ENCODE measurements at regions not wholly inside any gene's neighbourhood (a gene's known extent, or its start where the extent isn't known, plus 50 kb on each side); places are given as distances from the start of the nearest gene placed in this dataset.
"Not testable (repeated sequence)": the region's sequence is repeated elsewhere in the genome, so short reads cannot be mapped to it uniquely, and the experiment has no call there.

- no peak for DNase-seq (ENCODE audit: low read depth)
These were observed 325.6 kb upstream of the SOX14 start for GRCh38 chr3:137438561-137438960.

GRCh38 chr3:137460944-137461343 lies 303.2 kb upstream of the SOX14 start:
- no peak for DNase-seq (ENCODE audit: low read depth)

DNA sequence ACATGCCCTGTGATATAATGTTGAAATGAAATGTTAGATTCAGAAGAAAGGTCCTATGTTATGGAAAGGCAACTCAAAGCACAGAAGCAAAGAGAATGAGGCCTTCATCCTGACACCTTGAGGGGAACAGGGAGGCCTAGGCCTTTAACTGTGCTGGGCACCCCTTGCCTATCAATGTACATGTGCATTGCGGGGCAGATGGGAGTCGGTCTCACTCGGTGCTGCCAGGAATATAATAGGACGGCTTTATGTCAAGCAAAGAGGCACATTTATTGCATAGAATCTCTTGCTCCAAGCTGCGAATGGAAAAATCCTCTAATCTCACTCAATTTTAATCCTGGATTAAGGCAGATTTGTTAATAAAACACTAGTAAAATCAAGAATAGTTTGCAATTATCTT lies 301.0 kb upstream of the SOX14 start:
- DNase-seq (ENCODE audit: low read depth), result no peak

DNA sequence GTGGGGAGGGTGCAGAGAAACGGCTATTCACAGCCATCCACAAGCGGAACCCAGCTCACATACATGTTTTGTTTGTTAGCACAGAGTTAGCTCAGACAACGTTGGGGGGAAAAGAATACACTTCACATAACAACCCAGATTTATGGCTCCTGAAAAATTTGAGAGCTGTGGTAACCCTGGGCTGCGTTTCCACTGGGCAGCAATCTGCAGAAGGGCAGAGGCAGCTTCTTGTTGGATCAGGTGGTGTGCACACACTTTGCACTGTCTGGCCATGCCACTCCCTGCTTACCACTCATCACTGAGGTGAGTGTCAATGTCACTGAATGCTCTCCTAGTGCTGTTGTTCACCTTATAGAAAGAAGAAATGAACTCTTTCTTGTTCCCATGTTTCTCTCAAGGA lies 299.8 kb upstream of the SOX14 start:
- no peak for DNase-seq (ENCODE audit: low read depth)

DNA sequence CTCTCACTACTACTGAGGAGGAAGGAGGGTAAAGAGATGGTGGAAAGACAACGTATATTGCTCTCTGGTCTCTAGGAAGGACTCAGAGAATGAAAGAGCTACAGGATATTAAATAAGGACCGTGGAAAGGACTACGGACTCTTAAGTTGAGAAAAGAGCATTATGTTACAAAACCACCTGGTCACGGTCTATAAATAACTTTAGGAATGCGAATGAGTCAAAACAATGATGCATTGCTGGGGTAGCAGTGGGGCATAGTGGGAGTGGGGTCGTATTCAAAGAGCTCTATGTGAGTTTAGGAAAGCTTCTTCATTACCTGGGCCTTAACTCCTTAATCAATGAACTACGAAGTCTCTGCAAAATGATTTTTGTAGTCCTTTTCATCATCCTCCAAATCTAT lies 295.7 kb upstream of the SOX14 start:
- no peak for DNase-seq (ENCODE audit: low read depth)

DNA sequence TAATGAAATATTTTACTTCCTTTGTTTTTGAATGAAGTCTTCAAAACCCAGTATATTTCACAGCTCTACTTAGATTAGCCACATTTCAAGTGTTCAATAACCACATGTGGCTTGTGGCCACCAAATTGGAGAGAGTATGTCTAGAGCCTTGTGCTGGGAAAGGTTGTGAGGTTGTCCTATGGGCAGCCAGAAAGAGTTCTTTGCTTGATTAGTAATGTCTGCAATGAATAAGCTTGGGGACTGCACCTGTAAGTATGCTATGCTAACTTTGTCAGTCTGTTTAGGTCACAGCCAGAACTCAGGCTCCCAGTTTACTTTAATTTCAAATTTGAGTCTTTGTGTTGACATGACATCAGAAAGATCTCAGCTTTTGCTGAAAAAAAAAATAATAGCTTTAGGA lies 294.9 kb upstream of the SOX14 start:
- no peak for DNase-seq (ENCODE audit: low read depth)

GRCh38 chr3:137471130-137471529 lies 293.0 kb upstream of the SOX14 start:
- DNase-seq (ENCODE audit: low read depth), result no peak

DNA sequence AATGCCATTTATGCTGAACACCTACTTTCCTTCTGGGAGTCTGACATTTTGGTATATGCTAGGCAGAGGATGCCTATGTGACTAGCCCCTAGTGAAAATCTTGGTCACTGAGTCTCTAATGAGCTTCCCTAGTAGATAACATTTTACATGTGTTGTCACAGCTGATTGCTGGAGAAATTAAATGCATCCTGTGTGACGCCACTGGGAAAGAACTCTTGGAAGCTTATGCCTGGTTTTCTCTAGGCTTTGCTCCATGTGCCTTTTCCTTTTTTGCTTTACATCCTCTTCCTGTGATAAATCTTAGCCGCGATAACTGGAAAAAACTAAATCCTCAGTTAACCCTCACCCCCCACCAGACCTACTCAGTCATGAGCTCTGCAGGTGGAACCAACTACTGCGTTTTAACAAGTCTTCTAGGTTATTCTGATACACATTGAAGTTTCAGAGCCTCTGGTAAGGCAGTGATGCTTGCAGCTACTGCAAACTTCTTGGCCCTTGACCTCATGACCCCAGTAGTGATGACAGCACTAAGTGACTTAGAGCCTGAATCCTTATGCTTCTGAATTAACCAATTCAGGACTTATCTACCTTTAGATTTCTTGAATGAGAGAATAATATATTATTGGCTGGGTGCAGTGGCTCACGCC lies 292.4 kb upstream of the SOX14 start:
- no peak for DNase-seq (ENCODE audit: low read depth)

DNA sequence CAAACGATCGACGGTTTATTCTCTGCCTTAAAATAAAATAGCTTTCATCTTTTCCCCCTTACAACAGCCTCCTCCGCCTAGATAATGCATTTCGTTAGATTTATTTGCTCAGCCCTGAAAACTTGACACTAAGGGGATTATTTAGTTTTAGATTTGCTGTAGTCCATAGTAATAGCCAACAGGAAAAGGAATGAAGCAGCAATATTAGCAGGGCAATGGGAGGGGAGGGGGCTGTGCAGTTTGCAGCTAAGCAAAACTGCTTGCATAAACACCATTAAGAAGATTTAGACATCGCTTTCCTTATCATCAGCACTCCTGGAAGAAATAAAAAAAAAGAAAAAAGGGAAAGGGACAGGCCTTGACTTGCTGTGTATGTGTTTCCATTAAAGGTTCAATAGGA lies 286.5 kb upstream of the SOX14 start:
- DNase-seq (ENCODE audit: low read depth), result no peak

- no peak for DNase-seq (ENCODE audit: low read depth)
These were observed 254.6 kb upstream of the SOX14 start for GRCh38 chr3:137509354-137510045.

DNA sequence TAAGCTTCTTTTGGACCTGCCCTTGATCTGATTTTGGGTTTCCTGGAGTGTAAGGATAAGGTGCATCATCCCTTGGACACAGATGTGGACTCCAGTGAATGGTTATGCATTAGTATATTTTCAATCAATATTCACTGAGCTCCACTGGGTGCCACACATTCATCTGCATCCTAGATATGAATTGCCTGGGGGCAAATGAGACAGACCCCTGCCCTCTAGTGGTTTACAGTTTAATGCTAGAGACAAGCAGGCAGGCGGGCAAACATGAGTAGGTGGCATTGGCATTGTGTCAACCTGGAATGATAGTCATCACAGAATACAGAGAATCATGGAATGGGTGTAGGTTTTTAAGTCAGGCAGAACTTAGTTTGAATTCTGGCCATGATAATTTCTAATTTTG lies 252.5 kb upstream of the SOX14 start:
- DNase-seq (ENCODE audit: low read depth), result no peak

GRCh38 chr3:137514853-137515252 lies 249.3 kb upstream of the SOX14 start:
- DNase-seq (ENCODE audit: low read depth), result no peak

DNA sequence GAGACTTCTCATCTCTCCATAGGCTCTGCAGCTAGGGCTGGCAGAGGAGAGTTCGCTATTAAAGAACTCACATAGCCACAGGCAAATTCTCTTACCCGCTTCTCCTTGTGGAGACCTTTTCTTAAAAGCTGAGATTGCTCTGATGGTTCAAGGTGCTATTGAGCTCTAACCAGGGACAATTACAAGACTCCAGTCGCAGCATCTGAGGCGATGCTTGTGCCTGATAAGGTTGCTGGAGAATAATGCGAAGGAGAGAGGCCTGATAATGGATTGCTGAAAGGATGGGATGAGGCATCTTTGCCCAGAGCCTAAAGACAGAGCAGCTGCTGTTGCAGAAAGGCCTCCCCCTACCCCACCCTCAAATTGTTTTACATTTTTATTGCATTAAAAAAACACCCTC lies 244.5 kb upstream of the SOX14 start:
- DNase-seq (ENCODE audit: low read depth), result no peak

DNA sequence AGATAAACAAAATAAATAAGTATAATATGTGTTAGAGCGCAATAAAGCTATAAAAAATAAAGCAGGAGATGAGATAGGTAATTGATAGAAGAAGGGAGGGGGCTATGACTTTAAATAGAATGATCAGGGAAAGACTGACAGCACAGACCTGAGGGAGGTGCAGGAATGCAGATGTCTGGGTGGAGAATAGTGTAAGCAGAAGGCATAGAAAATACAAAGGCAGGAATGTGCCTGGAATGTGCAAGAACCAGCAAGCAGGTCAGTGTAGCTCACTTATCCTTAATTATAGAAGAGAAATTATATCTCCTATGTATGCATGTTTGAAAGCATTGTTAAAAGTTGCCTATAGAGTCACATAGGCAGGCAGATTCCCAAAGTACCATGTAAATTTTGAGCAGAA lies 239.4 kb upstream of the SOX14 start:
- no peak for DNase-seq (ENCODE audit: low read depth)

GRCh38 chr3:137525471-137525870 lies 238.6 kb upstream of the SOX14 start:
- no peak for DNase-seq (ENCODE audit: low read depth)

GRCh38 chr3:137542049-137542448 lies 222.1 kb upstream of the SOX14 start:
- no peak for DNase-seq (ENCODE audit: low read depth)

DNA sequence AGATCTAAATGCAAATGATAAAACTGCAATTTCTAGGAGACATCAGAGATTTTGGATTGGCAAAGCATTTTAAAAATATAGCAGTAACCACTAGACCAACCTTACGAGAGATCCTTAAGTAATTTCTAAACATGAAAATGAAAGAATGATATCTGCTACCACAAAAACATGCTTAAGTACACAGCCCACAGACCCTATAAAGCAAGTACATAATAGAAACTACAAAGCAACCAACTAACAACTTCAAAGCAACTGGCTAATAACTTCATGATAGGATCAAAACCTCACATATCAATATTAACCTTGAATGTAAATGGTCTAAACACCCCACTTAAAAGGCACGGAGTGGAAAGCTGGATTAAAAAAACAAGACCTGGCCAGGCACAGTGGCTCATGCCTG lies 209.9 kb upstream of the SOX14 start:
- no peak for DNase-seq (ENCODE audit: low read depth)

DNA sequence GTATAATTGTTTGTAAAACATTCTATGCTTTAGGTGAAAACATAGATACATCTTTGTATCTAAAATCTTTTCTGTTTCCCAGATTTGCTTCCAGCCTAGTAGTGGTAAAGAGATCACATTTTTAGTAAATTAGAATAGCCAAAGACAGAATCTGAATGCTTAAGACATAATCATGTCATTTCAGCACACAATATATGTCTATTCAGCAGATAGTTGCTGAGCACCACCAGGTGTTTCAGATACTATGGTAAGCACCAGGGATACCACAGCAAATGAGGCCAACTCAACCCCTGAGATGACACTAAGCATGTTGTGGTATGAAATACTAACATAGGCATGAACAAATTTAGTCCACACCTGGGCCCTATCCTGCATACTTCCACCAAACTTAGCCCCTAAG lies 195.2 kb upstream of the SOX14 start:
- no peak for DNase-seq (ENCODE audit: low read depth)

DNA sequence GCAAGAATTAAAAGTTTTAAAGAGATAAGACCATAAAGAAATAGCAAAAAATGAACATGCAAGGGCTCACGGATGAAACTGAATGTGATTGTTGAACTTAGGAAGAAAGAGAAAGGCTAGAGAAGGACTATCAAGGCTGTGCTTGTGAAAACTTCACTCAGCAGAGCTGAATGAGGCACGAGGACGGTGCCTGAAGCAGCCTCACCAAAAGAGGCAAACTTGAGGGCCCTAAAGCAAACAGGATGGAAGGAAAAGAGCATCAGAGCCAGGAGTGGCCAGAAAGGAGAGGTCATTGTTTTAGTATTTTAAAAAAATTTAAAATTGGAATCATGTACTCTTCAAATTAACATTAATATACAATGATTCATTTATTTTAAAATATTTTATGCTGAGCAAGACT lies 191.2 kb upstream of the SOX14 start:
- DNase-seq (ENCODE audit: low read depth), result no peak

GRCh38 chr3:137582484-137582883 lies 181.6 kb upstream of the SOX14 start:
- DNase-seq (ENCODE audit: low read depth), result no peak

- no peak for DNase-seq (ENCODE audit: low read depth)
These were observed 180.9 kb upstream of the SOX14 start for GRCh38 chr3:137583256-137583655.

GRCh38 chr3:137588871-137589270 lies 175.2 kb upstream of the SOX14 start:
- DNase-seq (ENCODE audit: low read depth), result no peak

DNA sequence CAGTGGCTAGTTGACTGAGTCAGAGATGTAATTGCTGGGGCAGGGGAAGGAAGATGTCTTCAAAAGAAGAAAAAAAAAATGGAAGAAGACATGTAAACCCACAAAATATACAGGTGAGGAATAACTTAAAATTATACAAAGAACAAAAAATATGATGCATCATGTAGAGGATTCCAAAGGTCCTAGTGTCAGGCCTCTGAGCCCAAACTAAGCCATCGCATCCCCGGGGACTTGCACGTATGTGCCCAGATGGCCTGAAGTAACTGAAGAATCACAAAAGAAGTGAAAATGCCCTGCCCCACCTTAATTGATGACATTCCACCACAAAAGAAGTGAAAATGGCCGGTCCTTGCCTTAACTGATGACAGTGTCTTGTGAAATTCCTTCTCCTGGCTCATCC lies 168.7 kb upstream of the SOX14 start:
- DNase-seq (ENCODE audit: low read depth), result not testable (repeated sequence)

GRCh38 chr3:137610723-137611122 lies 153.4 kb upstream of the SOX14 start:
- DNase-seq (ENCODE audit: low read depth), result no peak

Data from renal cortical epithelial cell (primary cell).